HG02938 (cell line): ENCODE measurements at regions not wholly inside any gene's neighbourhood (a gene's known extent, or its start where the extent isn't known, plus 50 kb on each side); places are given as distances from the start of the nearest gene placed in this dataset.
"Not testable (repeated sequence)": the region's sequence is repeated elsewhere in the genome, so short reads cannot be mapped to it uniquely, and the experiment has no call there.

ENCODE experiments used
- ATAC-seq: cut with Tn5 transposase; IDR thresholded peaks from one replicate; pipeline ENCODE4 v1.9.1; 2021; ENCODE audit warnings: mild to moderate bottlenecking, moderate library complexity; ENCODE audit not compliant: unreplicated experiment

GRCh38 chr4:59455751-59456150, 1744.4 kb upstream of the ADGRL3 start:
- no peak for ATAC-seq

GRCh38 chr4:59457576-59457975, 1742.5 kb upstream of the ADGRL3 start:
- ATAC-seq, result no peak

GRCh38 chr4:59484944-59485343, 1715.2 kb upstream of the ADGRL3 start:
- ATAC-seq, result no peak

- ATAC-seq, result no peak
Observed at GRCh38 chr4:59500103-59500502, 1700.0 kb upstream of the ADGRL3 start.

- ATAC-seq, result no peak
Observed at GRCh38 chr4:59503731-59504130, 1696.4 kb upstream of the ADGRL3 start.

GRCh38 chr4:59511809-59512208, 1688.3 kb upstream of the ADGRL3 start:
- not testable (repeated sequence) for ATAC-seq

GRCh38 chr4:59517007-59517406, 1683.1 kb upstream of the ADGRL3 start:
- ATAC-seq, result no peak

- ATAC-seq, result no peak
Observed at GRCh38 chr4:59518005-59518823, 1681.9 kb upstream of the ADGRL3 start.

GRCh38 chr4:59525885-59526284, 1674.2 kb upstream of the ADGRL3 start:
- no peak for ATAC-seq

- ATAC-seq, result no peak
Observed at GRCh38 chr4:59535541-59535940, 1664.6 kb upstream of the ADGRL3 start.

- ATAC-seq, result no peak
Observed at GRCh38 chr4:59536428-59536827, 1663.7 kb upstream of the ADGRL3 start.

GRCh38 chr4:59537246-59537886, 1662.8 kb upstream of the ADGRL3 start:
- no peak for ATAC-seq

- no peak for ATAC-seq
Observed at GRCh38 chr4:59539401-59539800, 1660.7 kb upstream of the ADGRL3 start.

- ATAC-seq, result no peak
Observed at GRCh38 chr4:59540311-59540710, 1659.8 kb upstream of the ADGRL3 start.

GRCh38 chr4:59553063-59553720, 1646.9 kb upstream of the ADGRL3 start:
- peak; percentile 71 for ATAC-seq

GRCh38 chr4:59553721-59554091, 1646.4 kb upstream of the ADGRL3 start:
- no peak for ATAC-seq

GRCh38 chr4:59556191-59556590, 1643.9 kb upstream of the ADGRL3 start:
- not testable (repeated sequence) for ATAC-seq

GRCh38 chr4:59560141-59560648, 1639.9 kb upstream of the ADGRL3 start:
- not testable (repeated sequence) for ATAC-seq

- no peak for ATAC-seq
Observed at GRCh38 chr4:59565836-59566235, 1634.3 kb upstream of the ADGRL3 start.

GRCh38 chr4:59570860-59571476, 1629.2 kb upstream of the ADGRL3 start:
- peak; percentile 51 for ATAC-seq

GRCh38 chr4:59571805-59572430, 1628.2 kb upstream of the ADGRL3 start:
- ATAC-seq, result no peak
